Stimulated activated CD4-positive, alpha-beta T cell treated with anti-CD3 and anti-CD28 coated beads, Interleukin-2, amount 100 ng/mL, for 4 hours (primary cell): ENCODE measurements at regions not wholly inside any gene's neighbourhood (a gene's known extent, or its start where the extent isn't known, plus 50 kb on each side); places are given as distances from the start of the nearest gene placed in this dataset.

ENCODE experiments used
- DNase-seq: peaks from one replicate; pipeline ENCODE4 v3.0.0-alpha.2; 2020; ENCODE audit warnings: low read depth

DNA sequence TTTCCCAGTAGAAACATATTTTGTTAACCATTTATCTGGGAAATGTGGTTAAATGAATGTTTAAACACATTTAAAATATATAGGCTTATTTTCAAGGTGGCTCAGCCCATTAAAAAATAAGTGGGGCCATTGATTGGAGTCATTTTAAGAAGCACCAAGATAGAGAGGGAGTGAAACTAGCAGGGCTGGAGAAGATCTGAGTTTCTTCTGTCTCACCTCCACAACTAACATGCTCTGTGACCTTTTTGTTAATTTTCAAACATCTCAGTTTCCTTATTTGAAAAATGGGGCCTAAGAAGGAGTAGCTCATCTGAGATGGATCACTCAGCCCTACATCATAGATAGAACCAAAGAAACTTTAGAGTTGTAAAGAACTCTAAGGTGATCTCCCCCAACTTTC lies 254.8 kb downstream of the KCNS3 start:
- no peak for DNase-seq

DNA sequence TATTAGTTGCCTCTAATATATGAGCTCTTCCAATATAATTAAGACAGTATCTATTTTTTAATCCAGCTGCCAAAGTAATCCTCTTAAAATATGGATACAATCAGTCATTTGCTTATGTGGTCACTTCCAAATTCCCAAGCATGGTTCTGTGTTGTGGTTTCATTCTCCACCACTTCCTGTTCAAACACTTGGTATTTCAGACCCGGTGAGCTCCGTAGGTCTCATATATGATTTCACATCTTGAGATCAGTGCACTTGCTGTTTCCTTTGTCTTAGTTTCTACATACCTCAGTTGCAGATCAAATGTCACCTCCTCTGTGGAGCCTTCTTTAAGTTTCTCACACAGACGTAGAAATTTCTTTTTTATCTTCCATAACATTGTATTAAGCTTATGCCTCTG lies 254.2 kb downstream of the KCNS3 start:
- DNase-seq, result no peak

DNA sequence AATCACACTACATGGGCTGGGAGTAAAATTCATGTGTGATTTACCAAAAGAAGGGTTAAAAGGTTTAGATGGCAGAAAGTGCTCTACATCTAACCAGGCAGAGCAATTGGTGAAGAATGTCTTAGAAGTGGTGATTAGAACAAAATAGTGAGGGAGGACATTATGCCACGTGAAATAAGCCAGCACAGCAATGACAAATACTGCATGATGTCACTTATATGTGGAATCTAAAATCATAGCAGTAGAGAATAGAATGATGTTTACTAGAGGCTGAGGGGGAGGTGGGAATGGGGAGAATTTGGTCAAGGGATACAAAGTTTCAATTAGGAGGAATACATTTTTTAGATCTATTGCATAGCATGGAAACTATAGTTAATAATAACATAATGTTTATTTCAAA lies 253.3 kb downstream of the KCNS3 start:
- no peak for DNase-seq

DNA sequence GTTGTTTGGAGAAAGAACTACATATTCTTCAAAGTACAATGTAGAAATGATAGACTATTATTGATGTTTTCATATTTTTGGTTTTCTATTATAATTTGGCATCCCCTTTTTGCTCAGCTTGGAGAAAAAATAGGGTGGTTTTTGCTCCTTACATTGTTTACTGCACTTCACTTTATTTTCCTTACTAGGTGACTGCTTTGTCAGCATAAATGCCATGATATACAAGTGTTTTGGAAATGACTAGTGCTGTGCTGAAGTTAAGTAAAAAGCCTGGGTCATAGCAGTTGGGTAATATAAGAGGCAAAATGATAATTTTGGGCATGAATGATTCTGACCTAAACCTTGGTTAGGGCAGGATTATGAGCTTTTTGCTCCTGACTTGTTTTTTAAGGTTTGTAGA lies 250.9 kb downstream of the KCNS3 start:
- DNase-seq, result no peak

DNA sequence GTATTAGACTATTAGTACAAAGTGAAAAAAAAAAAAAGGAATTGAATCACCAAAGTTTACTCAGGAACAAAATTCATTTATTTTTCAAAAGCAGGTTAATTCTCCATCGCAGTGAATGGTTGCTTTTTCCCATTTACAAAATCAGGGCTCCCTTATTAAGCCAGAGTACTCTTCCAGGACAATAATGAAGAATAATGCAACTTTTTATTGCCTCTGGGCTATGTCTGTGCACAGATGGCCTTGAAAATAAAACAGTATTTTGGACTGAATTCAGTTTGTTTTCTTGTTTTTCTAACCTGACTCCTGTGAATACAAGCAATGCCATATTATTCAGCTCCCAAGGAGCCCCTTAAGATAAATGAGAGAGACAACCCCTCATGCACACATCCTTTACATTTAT lies 246.8 kb downstream of the KCNS3 start:
- no peak for DNase-seq

DNA sequence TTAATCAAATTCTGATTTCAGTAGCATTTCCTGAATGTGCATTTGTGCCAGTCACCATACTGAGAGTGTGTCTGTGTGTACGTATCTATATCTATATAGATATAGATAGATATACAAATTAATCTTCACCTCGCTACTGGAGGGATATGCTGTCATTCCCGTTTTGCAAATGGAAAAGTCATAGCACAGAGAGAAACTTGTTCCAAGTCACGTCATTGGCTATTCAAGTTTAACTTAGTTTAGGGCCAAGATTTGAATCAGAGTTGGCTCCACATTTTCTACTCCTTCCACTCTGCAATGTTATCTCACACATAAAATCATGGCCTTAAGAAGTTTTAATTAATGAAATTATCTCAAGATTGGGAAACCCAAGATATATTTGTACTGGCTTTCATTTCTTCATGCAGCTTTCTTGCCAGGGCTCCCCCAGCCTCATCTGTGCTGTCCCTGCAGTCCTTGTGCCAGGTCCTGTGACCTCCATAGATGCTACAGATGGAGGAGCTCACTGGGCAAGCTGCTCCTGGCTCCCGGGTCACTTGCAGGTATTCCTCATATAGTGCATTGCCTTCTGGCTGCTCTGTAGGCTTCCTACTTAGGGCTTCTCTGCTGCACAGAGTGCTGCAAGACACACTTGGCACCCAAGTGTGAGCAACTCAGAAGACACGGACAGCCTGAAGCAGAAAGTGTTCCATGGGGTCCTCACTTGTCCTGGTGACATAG lies 245.8 kb downstream of the KCNS3 start:
- DNase-seq, result no peak

DNA sequence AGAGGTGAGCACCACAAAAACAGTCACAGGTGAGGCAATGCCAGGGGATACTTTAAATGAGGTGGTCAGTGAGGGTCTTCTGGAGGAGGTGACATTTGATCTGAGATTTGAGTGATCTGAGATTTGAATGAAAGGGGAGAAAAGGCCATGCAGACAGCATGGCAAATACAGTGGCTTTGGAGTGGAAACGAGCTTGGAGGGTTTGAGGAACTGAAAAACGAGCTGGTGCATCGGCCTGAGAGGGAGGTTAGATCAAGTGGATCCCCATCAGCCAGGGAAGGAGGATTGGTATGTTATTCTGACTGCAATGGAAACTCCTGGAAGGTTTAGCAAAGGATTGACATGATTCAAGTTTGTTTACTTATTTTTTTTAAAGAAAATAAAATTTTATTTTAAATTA lies 245.1 kb downstream of the KCNS3 start:
- no peak for DNase-seq

DNA sequence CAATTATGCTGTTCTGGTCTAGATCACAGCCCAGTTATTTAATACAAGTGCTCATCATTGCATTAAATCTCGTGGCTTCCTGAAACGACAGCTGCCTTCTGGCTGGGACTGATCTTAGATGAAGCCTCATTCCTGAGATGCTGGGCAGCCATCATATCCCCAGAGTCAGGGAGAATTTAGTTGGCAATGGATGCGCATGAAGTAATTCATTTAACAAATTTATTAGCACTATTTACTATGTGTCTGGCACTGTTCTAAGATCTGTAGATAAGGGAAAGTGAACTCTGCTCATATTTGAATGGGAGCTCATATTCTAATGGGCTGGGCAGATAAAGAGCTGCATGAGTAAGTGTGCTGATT lies 244.7 kb downstream of the KCNS3 start:
- no peak for DNase-seq

DNA sequence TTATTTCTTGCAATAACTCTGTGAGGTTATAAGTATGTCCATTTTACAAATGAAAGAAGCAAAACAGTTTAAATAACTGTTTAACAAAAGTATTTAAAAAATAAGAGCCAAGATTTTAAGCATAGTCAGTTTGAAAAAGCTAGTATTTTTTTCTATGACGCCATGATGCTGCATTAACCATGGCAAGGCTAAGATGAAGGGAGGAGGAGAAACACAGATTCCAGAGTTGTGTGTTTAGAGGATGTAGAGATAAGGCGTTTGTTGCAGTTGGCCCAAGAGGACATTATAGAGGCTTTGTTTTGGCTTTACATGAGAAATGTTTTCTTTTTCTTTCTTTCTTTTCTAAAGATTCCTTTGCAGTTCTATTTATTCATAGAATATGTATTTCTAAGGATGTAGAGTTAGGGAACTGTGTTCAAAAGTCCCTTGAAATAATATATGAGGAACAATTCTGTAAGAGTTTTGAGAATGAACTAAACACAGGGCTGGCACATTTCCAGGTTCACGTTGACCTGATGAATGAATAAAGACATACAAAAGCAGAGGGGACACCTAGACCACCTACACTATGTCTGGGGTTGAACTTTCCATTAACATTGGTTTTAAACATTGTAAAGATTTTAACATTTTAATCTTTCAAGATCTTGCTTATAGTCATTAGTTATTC lies 244.2 kb downstream of the KCNS3 start:
- no peak for DNase-seq

DNA sequence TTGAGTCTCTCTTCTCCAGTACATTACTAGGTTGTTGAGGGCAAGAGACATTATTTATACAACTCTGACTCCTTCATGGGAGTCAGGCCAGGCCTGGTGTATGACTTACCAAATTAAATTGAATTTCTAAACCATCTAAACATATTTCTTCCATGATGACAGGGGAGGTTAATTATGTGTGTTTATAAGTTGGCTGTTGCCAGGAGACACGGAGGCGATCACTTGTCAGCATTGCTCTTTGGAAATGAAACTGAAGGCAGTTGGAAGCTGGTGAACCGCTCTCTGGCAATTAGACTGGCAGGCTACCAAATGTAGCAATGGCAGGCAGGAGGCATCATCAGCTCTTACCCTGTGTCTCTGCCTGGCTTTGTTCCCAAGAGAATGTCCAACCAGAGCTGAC lies 241.4 kb downstream of the KCNS3 start:
- no peak for DNase-seq

DNA sequence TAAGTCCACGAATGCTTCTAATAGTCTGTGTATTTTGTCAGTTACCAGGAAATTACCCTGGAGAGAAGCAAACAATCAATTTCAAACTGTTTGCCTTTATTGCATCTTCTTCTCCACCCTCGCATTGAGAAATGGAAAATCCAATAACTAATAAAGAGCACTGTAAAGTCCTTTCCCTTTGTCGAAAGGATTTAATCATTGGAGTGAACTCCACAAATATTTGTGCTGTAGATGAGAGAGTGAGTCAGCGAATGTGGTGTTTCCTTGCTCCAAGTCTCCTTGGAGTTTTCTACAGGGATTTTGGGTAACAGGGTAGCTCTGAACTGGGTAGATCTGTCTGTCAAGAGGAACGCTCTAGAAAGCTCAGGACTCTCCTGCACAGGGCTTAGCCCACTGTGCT lies 240.2 kb downstream of the KCNS3 start:
- DNase-seq, result no peak

DNA sequence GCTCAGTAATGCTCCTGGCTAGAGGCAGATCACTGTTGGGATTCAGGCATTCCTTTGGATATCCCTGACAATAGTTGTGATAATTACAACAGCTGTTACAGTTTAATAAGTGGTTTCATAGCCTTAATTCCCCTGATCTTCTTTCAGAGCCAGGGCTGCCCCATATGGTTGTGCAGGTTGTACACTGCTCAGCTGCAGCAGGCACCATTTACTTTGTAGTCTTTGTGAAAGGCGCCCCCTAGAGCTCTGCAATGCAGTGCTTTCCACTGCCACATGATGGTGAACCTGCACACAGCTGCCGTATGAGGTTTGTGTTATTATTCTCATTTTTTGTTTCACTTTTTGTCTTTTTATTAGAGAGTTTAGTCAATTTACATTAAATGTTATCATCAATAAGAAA lies 239.1 kb downstream of the KCNS3 start:
- no peak for DNase-seq

DNA sequence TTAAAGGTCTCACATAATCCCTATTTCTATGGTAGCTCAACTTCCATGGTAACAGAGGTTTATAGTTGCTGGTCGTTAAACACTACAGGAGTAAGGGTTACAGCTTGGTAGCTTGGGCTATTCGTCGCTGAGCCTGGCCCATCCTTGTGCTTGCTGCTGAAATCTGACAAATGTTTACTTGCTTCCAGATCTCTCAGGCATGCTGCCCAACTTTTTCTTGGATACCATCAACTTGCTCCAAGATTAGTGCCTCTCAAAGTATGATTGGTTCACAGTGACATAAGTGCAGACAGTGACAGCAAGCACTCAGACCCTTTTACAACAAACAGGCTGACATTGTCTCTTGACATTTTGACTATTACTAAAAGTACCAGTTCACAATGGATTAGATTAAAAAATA lies 231.8 kb downstream of the KCNS3 start:
- no peak for DNase-seq

DNA sequence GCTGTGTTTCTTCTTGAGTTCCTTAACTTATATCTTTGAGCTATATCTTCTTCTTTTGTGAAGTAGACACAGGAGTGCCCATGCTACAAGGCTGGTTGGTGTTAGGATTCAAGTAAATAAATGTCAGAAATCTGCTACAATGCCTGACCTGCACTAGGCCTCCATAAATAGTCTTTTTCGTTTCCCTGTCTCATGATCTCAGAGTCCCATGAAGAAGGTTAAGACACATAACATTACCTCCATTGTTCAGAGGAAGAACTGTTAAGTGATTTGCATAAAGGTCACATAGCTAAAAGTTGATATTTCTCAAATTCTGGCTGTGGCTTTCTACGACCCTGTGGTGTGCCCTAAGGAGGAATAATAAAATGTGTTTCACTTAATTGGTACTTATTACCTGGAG lies 228.4 kb downstream of the KCNS3 start:
- DNase-seq, result no peak

DNA sequence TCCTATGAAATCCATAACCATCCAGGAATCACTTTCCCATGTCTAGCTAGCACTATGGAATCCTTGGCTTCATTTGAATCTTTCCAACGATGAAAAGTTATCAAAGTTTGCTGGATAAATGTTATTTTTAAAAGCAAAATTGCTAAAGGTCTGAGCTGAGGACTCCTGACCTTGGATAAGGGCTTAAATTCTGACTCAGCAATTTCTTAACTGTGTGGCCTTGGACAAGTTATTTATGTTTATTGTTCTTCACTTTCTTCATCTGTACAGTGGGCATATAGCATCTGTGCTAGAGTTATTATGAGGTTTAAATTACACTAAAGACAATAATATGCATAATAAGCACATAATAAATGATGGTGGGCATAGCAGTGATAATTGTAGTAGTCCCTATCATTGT lies 227.5 kb downstream of the KCNS3 start:
- no peak for DNase-seq

DNA sequence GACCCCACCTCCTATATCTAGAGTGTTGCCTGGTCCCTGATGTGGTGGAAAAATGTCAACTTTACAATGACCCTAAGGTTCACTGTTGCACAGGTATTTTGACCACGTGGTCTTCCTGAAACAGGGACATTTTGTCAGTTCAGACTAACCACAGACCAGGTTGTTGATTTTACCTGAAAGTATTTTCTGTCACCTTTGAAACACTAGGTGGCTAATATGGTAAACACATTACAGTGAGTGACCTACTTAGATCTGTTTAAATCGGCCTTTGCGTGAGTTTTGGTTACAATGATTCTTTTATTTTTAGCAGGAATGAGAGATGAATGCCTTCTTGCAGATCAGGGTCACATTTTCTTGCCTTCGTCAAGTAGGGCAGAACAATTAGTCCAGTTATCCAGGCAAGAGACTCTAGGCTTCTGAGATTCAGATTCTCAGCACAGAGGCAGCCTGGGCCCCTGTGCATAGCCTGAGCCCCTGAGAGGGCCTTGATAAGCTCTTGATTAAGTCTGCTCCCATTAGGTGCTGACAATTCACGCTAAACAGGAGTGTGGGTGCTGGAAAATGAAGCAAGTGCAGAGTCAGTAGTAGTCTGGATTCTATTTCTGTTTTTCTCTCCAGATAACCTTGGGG lies 226.2 kb downstream of the KCNS3 start:
- DNase-seq, result no peak

DNA sequence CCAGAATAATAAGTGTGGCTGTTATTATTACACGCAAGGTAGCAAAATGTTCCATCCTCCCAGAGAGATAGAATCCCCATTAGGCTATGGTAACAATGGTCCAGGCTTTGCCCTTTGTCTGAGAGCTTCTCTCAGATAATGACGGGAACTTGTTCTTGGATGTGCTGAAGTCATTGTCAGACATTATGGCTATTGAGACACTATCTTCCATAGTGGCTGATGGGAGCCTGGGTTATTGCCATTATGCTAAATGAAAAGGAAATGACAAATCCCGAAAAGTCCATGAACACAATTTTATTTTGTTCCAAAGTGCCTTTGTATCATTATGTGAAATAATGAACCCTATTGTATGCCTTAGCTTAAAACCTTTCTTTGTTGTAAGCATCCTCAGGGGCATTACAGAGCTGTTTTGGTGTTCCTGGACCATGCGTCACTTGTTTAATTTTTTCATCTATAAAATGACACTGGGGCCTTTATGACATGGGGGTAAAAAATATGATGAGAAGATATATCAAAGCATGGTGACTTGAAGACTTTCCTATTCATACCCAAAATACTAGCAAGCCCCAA lies 218.5 kb downstream of the KCNS3 start:
- DNase-seq, result no peak

DNA sequence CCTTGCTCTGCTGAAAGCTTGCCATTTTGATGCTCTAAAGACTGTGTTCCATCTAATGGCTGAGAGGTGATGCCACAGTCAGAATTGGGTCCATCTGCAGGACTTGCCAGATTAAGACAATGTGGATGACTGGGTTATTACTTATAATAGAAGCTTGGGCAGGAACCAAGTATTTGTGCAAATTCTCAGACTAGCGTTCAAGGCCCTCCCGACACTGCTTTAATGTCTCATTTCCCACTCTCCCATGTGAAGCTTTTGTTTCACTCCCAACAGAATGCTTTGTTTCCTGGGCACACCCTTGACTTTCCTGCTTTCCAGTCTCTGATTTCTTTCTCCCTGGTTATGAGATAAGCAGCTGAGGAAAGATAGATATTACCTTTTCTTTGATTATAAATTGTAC lies 215.8 kb downstream of the KCNS3 start:
- DNase-seq, result no peak

DNA sequence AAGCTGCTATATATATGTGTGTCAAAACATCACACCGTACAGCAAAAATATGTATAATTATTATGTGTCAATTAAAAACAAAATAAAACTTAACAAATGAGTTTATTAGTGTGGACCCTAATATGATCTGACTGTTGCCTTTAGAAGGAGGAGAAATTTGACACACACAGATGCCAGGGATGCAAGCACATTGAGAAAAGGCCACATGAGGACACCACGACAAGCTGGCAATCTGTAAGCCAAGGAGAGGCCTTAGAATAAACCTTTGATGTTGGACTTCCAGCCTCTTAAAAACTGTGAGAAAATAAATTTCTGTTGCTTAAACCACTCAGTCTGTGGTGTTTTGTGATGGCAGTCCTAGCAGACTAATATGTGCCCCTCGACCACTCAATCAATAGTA lies 214.7 kb downstream of the KCNS3 start:
- DNase-seq, result no peak

DNA sequence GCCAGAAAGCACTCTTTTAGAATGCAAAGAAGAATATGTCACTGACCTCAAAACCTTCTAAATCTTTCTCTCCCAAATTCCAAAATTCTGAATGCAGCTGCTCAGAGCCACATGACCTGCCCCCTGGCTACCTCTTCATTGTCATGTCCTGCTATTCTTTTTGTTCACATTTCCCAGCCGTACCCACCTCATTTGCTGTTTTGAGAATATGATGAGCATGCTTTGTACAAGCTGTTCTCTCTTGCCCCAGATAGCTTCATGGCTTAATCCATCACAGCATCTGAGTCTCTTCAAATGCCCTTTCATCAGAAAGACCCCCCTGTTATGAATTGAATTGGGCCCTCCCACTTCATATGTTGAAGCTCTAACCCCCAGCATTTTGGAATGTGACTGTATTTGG lies 214.3 kb downstream of the KCNS3 start:
- DNase-seq, result no peak

DNA sequence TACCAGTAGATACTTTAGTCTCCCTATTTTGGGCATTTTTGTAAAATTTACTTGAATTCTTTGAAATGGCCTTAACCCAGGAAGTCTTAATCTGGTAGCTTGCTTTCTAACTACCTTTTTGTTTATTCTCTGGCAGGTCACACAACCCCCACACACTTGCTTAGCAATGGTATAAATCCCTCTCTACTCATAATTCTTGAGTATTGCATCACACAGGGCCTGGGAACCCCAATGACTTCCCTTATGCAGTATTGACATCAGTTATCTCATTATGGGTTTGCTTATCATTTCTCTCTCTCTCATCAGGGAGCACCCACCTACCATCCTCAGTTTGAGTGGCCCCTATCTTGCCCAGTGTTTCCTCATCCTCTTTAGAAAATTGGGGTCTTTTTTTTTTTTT lies 207.1 kb downstream of the KCNS3 start:
- no peak for DNase-seq

DNA sequence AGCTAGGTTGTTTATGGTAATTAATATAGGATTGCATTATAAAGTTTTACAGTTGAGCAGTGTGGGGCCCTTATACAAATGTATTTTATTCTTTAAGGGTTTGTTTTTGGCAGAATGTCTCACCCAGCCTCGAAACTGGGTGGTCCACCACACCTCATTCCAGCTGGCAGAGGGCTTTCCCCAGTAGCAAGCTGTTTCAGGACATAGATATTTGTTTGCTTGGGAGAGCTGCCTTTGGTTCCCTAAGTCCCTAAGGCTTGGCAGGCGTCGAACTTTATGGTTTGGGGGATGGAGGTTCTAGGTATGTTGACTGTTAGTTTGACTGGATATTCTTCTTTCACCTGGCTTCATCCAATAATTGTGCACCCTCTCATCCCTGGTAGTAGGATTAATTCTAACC lies 205.9 kb downstream of the KCNS3 start:
- no peak for DNase-seq

DNA sequence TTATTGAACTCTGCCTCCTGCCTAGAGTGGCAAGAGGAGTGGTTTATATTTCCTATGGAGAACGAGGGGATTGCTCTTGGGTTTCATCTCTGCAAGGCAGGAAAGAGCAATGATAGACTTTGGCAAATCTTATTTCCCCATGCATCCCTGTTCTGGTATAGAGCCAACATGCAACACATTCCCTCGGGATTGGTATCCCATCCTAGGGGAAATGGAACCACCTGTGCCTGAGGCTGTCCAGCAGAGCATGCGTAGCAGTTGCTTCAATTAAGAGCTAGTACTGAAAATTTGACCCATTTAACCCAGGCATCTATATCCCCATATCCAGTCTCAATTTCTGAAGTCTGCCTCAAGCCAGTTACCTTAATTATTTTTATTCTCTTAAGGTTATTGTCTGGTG lies 205.3 kb downstream of the KCNS3 start:
- DNase-seq, result no peak

DNA sequence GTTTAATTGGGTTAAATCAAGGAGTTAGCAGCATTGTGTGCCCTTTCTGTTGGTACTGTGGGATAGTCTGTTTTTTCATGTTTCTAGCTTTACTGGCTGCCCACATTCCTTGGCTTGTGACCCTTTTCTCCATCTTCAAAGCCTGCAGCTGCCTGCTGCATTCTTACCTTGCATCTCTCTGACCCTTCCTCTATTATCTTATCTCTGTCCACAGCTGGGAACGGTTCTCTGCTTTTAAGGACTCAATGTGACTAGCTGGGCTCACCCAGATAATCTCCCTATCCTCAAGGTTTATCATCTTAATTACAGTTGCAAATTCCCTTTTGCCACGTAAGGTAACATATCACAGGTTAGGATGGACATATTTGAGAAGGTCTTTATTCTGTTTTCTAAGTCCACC lies 199.7 kb downstream of the KCNS3 start:
- no peak for DNase-seq
